GM23338 (cell line): ENCODE measurements at regions not wholly inside any gene's neighbourhood (a gene's known extent, or its start where the extent isn't known, plus 50 kb on each side); places are given as distances from the start of the nearest gene placed in this dataset.

ENCODE experiments used
- ATAC-seq: fragments of 200-7000 bp; cut with Tn5 transposase; 3 replicates; pipeline ENCODE4 v1.9.1; 2020
- DNase-seq: peaks from one replicate; pipeline ENCODE4 v3.0.0-alpha.2; 2015; ENCODE audit warnings: low spot score
- H2AFZ ChIP-seq: fragments of 200-600 bp; sonication (generic); 2 replicates; pipeline ENCODE4 v1.8.0; 2016; ENCODE audit warnings: antibody characterized with exemption, mild to moderate bottlenecking, moderate library complexity
- H3F3A ChIP-seq: fragments of 200-600 bp; sonication (generic); replicated peaks from 2 replicates; pipeline ENCODE4 v1.8.0; 2017; ENCODE audit warnings: antibody characterized with exemption, mixed run types, low read depth
- H3K27ac ChIP-seq: fragments of 200-600 bp; sonication (generic); 2 replicates; pipeline ENCODE4 v1.6.1; 2016; ENCODE audit warnings: low read depth
- H3K27me3 ChIP-seq: fragments of 200-600 bp; sonication (generic); 2 replicates; pipeline ENCODE4 v1.8.0; 2016; ENCODE audit warnings: mild to moderate bottlenecking, mixed run types, moderate library complexity; ENCODE audit not compliant: insufficient read depth
- H3K36me3 ChIP-seq: fragments of 200-600 bp; sonication (generic); 2 replicates; pipeline ENCODE4 v1.8.0; 2016; ENCODE audit warnings: mild to moderate bottlenecking; ENCODE audit not compliant: insufficient read depth
- H3K4me1 ChIP-seq: fragments of 200-600 bp; sonication (generic); 2 replicates; pipeline ENCODE4 v1.8.0; 2016; ENCODE audit warnings: mild to moderate bottlenecking, moderate library complexity; ENCODE audit not compliant: insufficient read depth
- H3K4me2 ChIP-seq: fragments of 200-600 bp; sonication (generic); 2 replicates; pipeline ENCODE4 v1.7.1; 2017; ENCODE audit warnings: mixed run types
- H3K4me3 ChIP-seq: fragments of 200-600 bp; sonication (generic); 2 replicates; pipeline ENCODE4 v1.6.1; 2016; ENCODE audit warnings: mixed run types
- H3K79me2 ChIP-seq: fragments of 200-600 bp; sonication (generic); replicated peaks from 2 replicates; pipeline ENCODE4 v1.8.0; 2017; ENCODE audit warnings: mild to moderate bottlenecking; ENCODE audit not compliant: insufficient read depth
- H3K9me2 ChIP-seq: fragments of 200-600 bp; sonication (generic); 2 replicates; pipeline ENCODE4 v1.8.0; 2017; ENCODE audit not compliant: insufficient read depth
- H4K20me1 ChIP-seq: fragments of 200-600 bp; sonication (generic); replicated peaks from 2 replicates; pipeline ENCODE4 v1.8.0; 2017; ENCODE audit warnings: mild to moderate bottlenecking; ENCODE audit not compliant: insufficient read depth
- H3K27ac Mint-ChIP-seq: 2 replicates; pipeline ENCODE4 v1.8.0; 2020; ENCODE audit warnings: inconsistent platforms, mild to moderate bottlenecking, moderate library complexity, mixed read lengths
- H3K27me3 Mint-ChIP-seq: 3 replicates; pipeline ENCODE4 v1.8.0; 2022; ENCODE audit warnings: low read depth, mild to moderate bottlenecking, moderate library complexity, mixed read lengths, inconsistent platforms; ENCODE audit not compliant: insufficient read depth, poor library complexity
- H3K36me3 Mint-ChIP-seq: 3 replicates; pipeline ENCODE4 v1.8.0; 2021; ENCODE audit warnings: low read depth, mild to moderate bottlenecking, inconsistent platforms, moderate library complexity, mixed read lengths
- H3K4me1 Mint-ChIP-seq: 3 replicates; pipeline ENCODE4 v1.8.0; 2020; ENCODE audit warnings: mild to moderate bottlenecking, inconsistent platforms, mixed read lengths
- H3K4me3 Mint-ChIP-seq: 3 replicates; pipeline ENCODE4 v1.8.0; 2021; ENCODE audit warnings: moderate library complexity, mild to moderate bottlenecking, inconsistent platforms, mixed read lengths
- H3K9me3 Mint-ChIP-seq: 3 replicates; pipeline ENCODE4 v1.8.0; 2020; ENCODE audit warnings: moderate library complexity, mild to moderate bottlenecking, inconsistent platforms, mixed read lengths
- CREB1 ChIP-seq: fragments of 250-450 bp; sonication (Bioruptor Pico); IDR thresholded peaks from 2 replicates; pipeline ENCODE4 v1.5.0; 2020; ENCODE audit warnings: low read depth, mild to moderate bottlenecking, moderate library complexity
- EZH2 ChIP-seq: fragments of 200-600 bp; sonication (generic); IDR thresholded peaks from one replicate; pipeline ENCODE4 v1.8.0; 2017; ENCODE audit warnings: antibody characterized with exemption, mild to moderate bottlenecking, low read depth; ENCODE audit not compliant: unreplicated experiment
- EZH2phosphoT487 ChIP-seq: fragments of 200-600 bp; sonication (generic); IDR thresholded peaks from one replicate; pipeline ENCODE4 v1.8.1; 2018; ENCODE audit warnings: antibody characterized with exemption; ENCODE audit not compliant: unreplicated experiment
- JUNB ChIP-seq: IDR thresholded peaks from one replicate; pipeline ENCODE4 v1.6.1; 2016; ENCODE audit warnings: antibody characterized with exemption; ENCODE audit not compliant: unreplicated experiment
- POLR2AphosphoS5 ChIP-seq: IDR thresholded peaks from 2 replicates; pipeline ENCODE4 v1.6.1; 2016; ENCODE audit warnings: antibody characterized with exemption, low read depth
- ZNF331 ChIP-seq: fragments of 250-450 bp; sonication (Bioruptor Pico); IDR thresholded peaks from 2 replicates; pipeline ENCODE4 v1.5.0; 2020; ENCODE audit warnings: low read depth, mild to moderate bottlenecking, moderate library complexity
- ZNF462 ChIP-seq: fragments of 250-450 bp; sonication (Bioruptor Pico); IDR thresholded peaks from 2 replicates; pipeline ENCODE4 v1.5.0; 2020; ENCODE audit warnings: mild to moderate bottlenecking, moderate library complexity

- peaks cover 17% of the 10 kb centered on the region for H3K9me3 Mint-ChIP-seq
- no peaks in the 10 kb centered on the region for H3K9me2 ChIP-seq
- no peak for TF ChIP-seq ZNF462 (CRISPR knock-in tag)
- no peak for TF ChIP-seq JUNB
- TF ChIP-seq EZH2phosphoT487: no peak
- H3K4me2 ChIP-seq: no peak overlapping the region
- H3K4me3 ChIP-seq: no peak overlapping the region
- no peak overlapping the region for H3K4me3 Mint-ChIP-seq
- H3F3A ChIP-seq: no peaks in the 10 kb centered on the region
- peaks cover 8% of the 10 kb centered on the region; the same call in 1 of the 2 replicates for H3K4me1 ChIP-seq
- H3K27me3 Mint-ChIP-seq: peaks cover under 1% of the 10 kb centered on the region
- H3K4me1 Mint-ChIP-seq: peaks cover 6% of the 10 kb centered on the region; the same call in 2 of the 3 replicates
- H3K27me3 ChIP-seq: no peaks in the 10 kb centered on the region
- H3K36me3 ChIP-seq: no peaks in the 10 kb centered on the region
- peaks cover 5% of the 10 kb centered on the region for H3K36me3 Mint-ChIP-seq
- no peaks in the 10 kb centered on the region for H4K20me1 ChIP-seq
- H2AFZ ChIP-seq: 0 out of 2 replicates have a peak overlapping the region, but pooled peaks have one; percentile 43
- no peak overlapping the region for H3K27ac ChIP-seq
- no peak overlapping the region for H3K27ac Mint-ChIP-seq
- ATAC-seq: no peak
- no peaks in the 10 kb centered on the region for H3K79me2 ChIP-seq
- DNase-seq: no peak
Measured at GRCh38 chr11:62035293-62035692, 67.9 kb upstream of the FTH1 start.

DNA sequence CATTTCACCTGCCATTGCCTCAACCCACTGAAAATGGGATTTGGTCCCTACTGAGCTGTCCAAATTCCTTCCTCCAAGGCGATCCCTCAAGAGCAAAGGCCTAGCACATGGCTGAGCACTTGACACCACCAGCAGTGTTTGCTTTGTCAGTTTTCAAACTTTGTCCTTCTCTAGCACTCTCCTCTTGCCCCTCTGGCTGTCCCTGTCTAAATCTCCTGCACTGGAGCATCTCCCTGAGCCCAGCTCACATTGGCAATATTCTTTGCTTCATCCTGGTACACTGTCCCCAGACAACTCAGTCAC, 66.6 kb upstream of the FTH1 start:
- no peaks in the 10 kb centered on the region for H3K27me3 ChIP-seq
- peaks cover 20% of the 10 kb centered on the region for H3K9me3 Mint-ChIP-seq
- H2AFZ ChIP-seq: no peak overlapping the region
- no peaks in the 10 kb centered on the region for H3K79me2 ChIP-seq
- no peak overlapping the region for H3K27ac Mint-ChIP-seq
- H3K4me1 Mint-ChIP-seq: peaks cover 12% of the 10 kb centered on the region; the same call in 2 of the 3 replicates
- no peak overlapping the region for H3K4me3 ChIP-seq
- no peaks in the 10 kb centered on the region for H3K9me2 ChIP-seq
- no peaks in the 10 kb centered on the region for H3F3A ChIP-seq
- DNase-seq: no peak
- H3K4me2 ChIP-seq: no peak overlapping the region
- H4K20me1 ChIP-seq: no peaks in the 10 kb centered on the region
- no peak overlapping the region for H3K4me3 Mint-ChIP-seq
- peaks cover 5% of the 10 kb centered on the region for H3K36me3 Mint-ChIP-seq
- peaks cover 12% of the 10 kb centered on the region; the same call in 1 of the 2 replicates for H3K4me1 ChIP-seq
- H3K27me3 Mint-ChIP-seq: peaks cover 3% of the 10 kb centered on the region
- H3K27ac ChIP-seq: no peak overlapping the region
- ATAC-seq: no peak
- H3K36me3 ChIP-seq: no peaks in the 10 kb centered on the region
- TF ChIP-seq ZNF331 (no peak), POLR2AphosphoS5 (no peak), ZNF462 (CRISPR knock-in tag) (no peak), JUNB (no peak), EZH2phosphoT487 (no peak), EZH2 (no peak), CREB1 (no peak)
